ENCODE measurements at regions not wholly inside any gene's neighbourhood (a gene's known extent, or its start where the extent isn't known, plus 50 kb on each side); places are given as distances from the start of the nearest gene placed in this dataset.

GRCh38 chr14:32006263-32007110 is 70.6 kb upstream of the ARHGAP5 start:
- Histone ChIP-seq H3K4me1 (ENCODE audit: insufficient read depth, low read length) (no peaks in the 10 kb centered on the region), H3K27ac (ENCODE audit: low read depth in 1 of 2, low read length in 2 of 2) (no peak overlapping the region), H3K4me3 (ENCODE audit: low read length) (no peak overlapping the region), H3K27me3 (ENCODE audit: control insufficient read depth in 1 of 2, insufficient read depth in 2 of 2, low read length in 2 of 2) (no peaks in the 10 kb centered on the region), H3K9me3 (ENCODE audit: control insufficient read depth in 1 of 2, insufficient read depth in 1 of 2, low read length in 2 of 2) (no peaks in the 10 kb centered on the region), H3K36me3 (ENCODE audit: insufficient read depth, low read length) (no peaks in the 10 kb centered on the region)
- no peaks in the 10 kb centered on the region for H3K4me1 Mint-ChIP-seq (ENCODE audit: low read depth)
- H3K4me3 Mint-ChIP-seq: no peak overlapping the region
- DNase-seq: no peak
- H3K27me3 Mint-ChIP-seq: peaks cover 16% of the 10 kb centered on the region
- CTCF ChIA-PET: no interaction called here
- H3K27ac Mint-ChIP-seq: no peak overlapping the region
- intact Hi-C loops (cut with DNase I, micrococcal nuclease): no loop called here
- no peak for TF ChIP-seq CTCF (IDR thresholded peaks at IDR 0.05)
- no peaks in the 10 kb centered on the region for H3K9me3 Mint-ChIP-seq
- no peaks in the 10 kb centered on the region for H3K36me3 Mint-ChIP-seq (ENCODE audit: low read depth)
- POLR2A ChIA-PET: no interaction called here
- ATAC-seq (ENCODE audit: poor library complexity): no peak

GRCh38 chr14:32007755-32008362 is 69.2 kb upstream of the ARHGAP5 start:
- H3K9me3 Mint-ChIP-seq: no peaks in the 10 kb centered on the region
- H3K9me3 ChIP-seq (ENCODE audit: control insufficient read depth in 1 of 2, insufficient read depth in 1 of 2, low read length in 2 of 2): no peaks in the 10 kb centered on the region
- no peak for DNase-seq
- ChIA-PET CTCF (no interaction called here), POLR2A (no interaction called here)
- no peaks in the 10 kb centered on the region for H3K36me3 Mint-ChIP-seq (ENCODE audit: low read depth)
- no peak for ATAC-seq (ENCODE audit: poor library complexity)
- no peaks in the 10 kb centered on the region for H3K4me1 Mint-ChIP-seq (ENCODE audit: low read depth)
- no peak overlapping the region for H3K27ac ChIP-seq (ENCODE audit: low read depth in 1 of 2, low read length in 2 of 2)
- peaks cover 12% of the 10 kb centered on the region for H3K27me3 Mint-ChIP-seq
- intact Hi-C loops (cut with DNase I, micrococcal nuclease): no loop called here
- no peaks in the 10 kb centered on the region for H3K4me1 ChIP-seq (ENCODE audit: insufficient read depth, low read length)
- TF ChIP-seq CTCF (IDR thresholded peaks at IDR 0.05): no peak
- H3K4me3 ChIP-seq (ENCODE audit: low read length): no peak overlapping the region
- H3K4me3 Mint-ChIP-seq: no peak overlapping the region
- no peaks in the 10 kb centered on the region for H3K36me3 ChIP-seq (ENCODE audit: insufficient read depth, low read length)
- H3K27me3 ChIP-seq (ENCODE audit: control insufficient read depth in 1 of 2, insufficient read depth in 2 of 2, low read length in 2 of 2): no peaks in the 10 kb centered on the region
- H3K27ac Mint-ChIP-seq: no peak overlapping the region

- no peaks in the 10 kb centered on the region for H3K27me3 ChIP-seq (ENCODE audit: control insufficient read depth in 1 of 2, insufficient read depth in 2 of 2, low read length in 2 of 2)
- H3K4me1 ChIP-seq (ENCODE audit: insufficient read depth, low read length): no peaks in the 10 kb centered on the region
- no peak for DNase-seq
- ChIA-PET CTCF (no interaction called here), POLR2A (no interaction called here)
- no peak overlapping the region for H3K4me3 Mint-ChIP-seq
- no peaks in the 10 kb centered on the region for H3K4me1 Mint-ChIP-seq (ENCODE audit: low read depth)
- no peak for ATAC-seq (ENCODE audit: poor library complexity)
- no peak overlapping the region for H3K27ac Mint-ChIP-seq
- H3K36me3 Mint-ChIP-seq (ENCODE audit: low read depth): no peaks in the 10 kb centered on the region
- H3K4me3 ChIP-seq (ENCODE audit: low read length): no peak overlapping the region
- H3K9me3 Mint-ChIP-seq: no peaks in the 10 kb centered on the region
- no peaks in the 10 kb centered on the region for H3K36me3 ChIP-seq (ENCODE audit: insufficient read depth, low read length)
- H3K27ac ChIP-seq (ENCODE audit: low read depth in 1 of 2, low read length in 2 of 2): no peak overlapping the region
- intact Hi-C loops (cut with DNase I, micrococcal nuclease): no loop called here
- peaks cover 12% of the 10 kb centered on the region for H3K27me3 Mint-ChIP-seq
- no peak for TF ChIP-seq CTCF (IDR thresholded peaks at IDR 0.05)
- no peaks in the 10 kb centered on the region for H3K9me3 ChIP-seq (ENCODE audit: control insufficient read depth in 1 of 2, insufficient read depth in 1 of 2, low read length in 2 of 2)
Observed at GRCh38 chr14:32008602-32009193, 68.4 kb upstream of the ARHGAP5 start.

Measured in CD4-positive, alpha-beta T cell (primary cell).